Skin epidermis (tissue), 12 donors: ENCODE measurements at regions not wholly inside any gene's neighbourhood (a gene's known extent, or its start where the extent isn't known, plus 50 kb on each side); places are given as distances from the start of the nearest gene placed in this dataset.

Experiments
- H3K27ac ChIP-seq, 21 experiments: fragments of 200-600 bp; sonication (generic) in 11 of 21; one replicate each; pipeline ENCODE4 v1.5.0; 2020; ENCODE audit warnings: mild to moderate bottlenecking in 3 of 21, inconsistent platforms in 2 of 21, moderate library complexity in 2 of 21
- H3K4me3 ChIP-seq, 7 experiments: fragments of 200-600 bp; sonication (generic) in 2 of 7; one replicate each; pipeline ENCODE4 v1.5.0; 2020; ENCODE audit warnings: inconsistent platforms in 2 of 7, mild to moderate bottlenecking in 2 of 7, moderate library complexity in 1 of 7

GRCh38 chr2:146934921-146935320 is 909.9 kb upstream of the ACVR2A start:
- Histone ChIP-seq H3K27ac (no peak overlapping the region), H3K4me3 (no peak overlapping the region)

GRCh38 chr2:146931109-146931508 is 913.7 kb upstream of the ACVR2A start:
- no peak overlapping the region for H3K27ac ChIP-seq
- H3K4me3 ChIP-seq, result no peak overlapping the region

- H3K4me3 ChIP-seq, result no peak overlapping the region
- H3K27ac ChIP-seq, result peak overlapping the region in 1 of 21 experiments; percentile 34
These were observed 917.6 kb upstream of the ACVR2A start for GRCh38 chr2:146927080-146927711.

GRCh38 chr2:146918280-146918679 is 926.5 kb upstream of the ACVR2A start:
- no peak overlapping the region for H3K4me3 ChIP-seq
- no peak overlapping the region for H3K27ac ChIP-seq

GRCh38 chr2:146917431-146918042 is 927.3 kb upstream of the ACVR2A start:
- H3K4me3 ChIP-seq, result no peak overlapping the region
- H3K27ac ChIP-seq, result peak overlapping the region in 7 of 21 experiments; percentile 15 to 72 (median 39)

- Histone ChIP-seq H3K4me3 (no peak overlapping the region), H3K27ac (peak overlapping the region in 9 of 21 experiments; percentile 15 to 72 (median 39))
These were observed 927.9 kb upstream of the ACVR2A start for GRCh38 chr2:146916914-146917313.

GRCh38 chr2:146913476-146913875 is 931.4 kb upstream of the ACVR2A start:
- Histone ChIP-seq H3K4me3 (no peak overlapping the region), H3K27ac (no peak overlapping the region)

GRCh38 chr2:146912536-146912935 is 932.3 kb upstream of the ACVR2A start:
- H3K27ac ChIP-seq, result no peak overlapping the region
- no peak overlapping the region for H3K4me3 ChIP-seq

GRCh38 chr2:146908776-146909175 is 936.1 kb upstream of the ACVR2A start:
- H3K4me3 ChIP-seq, result no peak overlapping the region

GRCh38 chr2:146898083-146898482 is 946.7 kb upstream of the ACVR2A start:
- Histone ChIP-seq H3K27ac (no peak overlapping the region), H3K4me3 (no peak overlapping the region)

More at GRCh38 chr2:146908776-146909175, 936.1 kb upstream of the ACVR2A start:
- no peak overlapping the region for H3K27ac ChIP-seq

- Histone ChIP-seq H3K27ac (no peak overlapping the region), H3K4me3 (no peak overlapping the region)
These were observed 950.3 kb upstream of the ACVR2A start for GRCh38 chr2:146894514-146894913.

- H3K27ac ChIP-seq, result peak overlapping the region in 1 of 21 experiments; percentile 2
- no peak overlapping the region for H3K4me3 ChIP-seq
These were observed 951.3 kb upstream of the ACVR2A start for GRCh38 chr2:146893500-146894041.

GRCh38 chr2:146890491-146890890 is 954.3 kb upstream of the ACVR2A start:
- Histone ChIP-seq H3K27ac (no peak overlapping the region), H3K4me3 (no peak overlapping the region)

GRCh38 chr2:146879882-146880281 is 964.9 kb upstream of the ACVR2A start:
- no peak overlapping the region for H3K27ac ChIP-seq
- H3K4me3 ChIP-seq, result no peak overlapping the region

- Histone ChIP-seq H3K27ac (peak overlapping the region in 4 of 21 experiments; percentile 0 to 8 (median 2)), H3K4me3 (no peak overlapping the region)
These were observed 970.6 kb upstream of the ACVR2A start for GRCh38 chr2:146874260-146874658.

GRCh38 chr2:146873646-146874259 is 971.1 kb upstream of the ACVR2A start:
- no peak overlapping the region for H3K4me3 ChIP-seq
- H3K27ac ChIP-seq, result peak overlapping the region in 2 of 21 experiments; percentile 0 to 8

GRCh38 chr2:146873056-146873455 is 971.8 kb upstream of the ACVR2A start:
- Histone ChIP-seq H3K4me3 (no peak overlapping the region), H3K27ac (no peak overlapping the region)

GRCh38 chr2:146870691-146871090 is 974.1 kb upstream of the ACVR2A start:
- H3K4me3 ChIP-seq, result no peak overlapping the region
- H3K27ac ChIP-seq, result no peak overlapping the region

- Histone ChIP-seq H3K27ac (no peak overlapping the region), H3K4me3 (no peak overlapping the region)
These were observed 975.5 kb upstream of the ACVR2A start for GRCh38 chr2:146869328-146869727.

GRCh38 chr2:146868051-146868450 is 976.8 kb upstream of the ACVR2A start:
- Histone ChIP-seq H3K27ac (no peak overlapping the region), H3K4me3 (no peak overlapping the region)

GRCh38 chr2:146867477-146867986 is 977.3 kb upstream of the ACVR2A start:
- Histone ChIP-seq H3K4me3 (no peak overlapping the region), H3K27ac (no peak overlapping the region)
